DMS 273 treated with DMSO at 0.1 percent for 48 hours (cell line): ENCODE measurements at regions not wholly inside any gene's neighbourhood (a gene's known extent, or its start where the extent isn't known, plus 50 kb on each side); places are given as distances from the start of the nearest gene placed in this dataset.
"Not testable (repeated sequence)": the region's sequence is repeated elsewhere in the genome, so short reads cannot be mapped to it uniquely, and the experiment has no call there.

Source experiments
- DNase-seq: peaks from one replicate; lab custom pipeline; 2025; lab: John Stamatoyannopoulos, UW

DNA sequence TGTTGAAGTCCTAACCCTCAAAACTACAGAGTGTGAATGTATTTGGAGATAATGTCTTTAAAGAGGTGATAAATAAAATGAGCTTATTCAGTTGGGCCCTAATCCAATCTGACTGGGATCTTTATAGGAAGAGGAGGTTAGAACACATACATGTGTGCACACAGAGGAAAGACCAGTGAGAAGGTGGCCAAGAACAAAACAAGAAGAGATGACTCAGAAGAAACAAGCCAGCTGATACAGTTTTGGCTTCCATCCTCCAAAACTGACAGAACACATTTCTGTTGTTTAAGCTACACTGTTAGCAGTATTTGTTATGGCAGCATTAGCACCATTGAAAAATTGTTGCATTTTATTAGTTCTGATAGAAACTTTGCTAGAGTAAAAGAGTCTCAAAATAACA is 609.3 kb upstream of the IMPG1 start:
- DNase-seq, result no peak

DNA sequence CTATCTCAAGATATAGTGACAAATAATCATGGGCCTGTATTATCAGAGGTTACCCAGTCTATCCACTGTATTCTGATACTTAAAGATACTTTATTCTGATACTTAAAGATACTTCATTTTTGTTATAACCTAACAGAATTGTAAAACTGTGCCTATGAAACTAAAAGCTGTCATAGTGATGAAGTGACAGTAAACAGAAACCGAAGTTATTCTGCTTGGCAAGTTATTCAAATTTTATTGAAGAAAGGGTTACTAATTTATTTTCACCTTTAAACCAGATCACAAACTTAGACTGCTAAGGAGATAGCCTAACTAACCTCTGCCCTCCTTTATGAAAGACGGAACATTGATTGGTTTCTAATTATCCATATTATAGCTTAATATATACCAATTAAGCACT is 604.6 kb upstream of the IMPG1 start:
- no peak for DNase-seq

DNA sequence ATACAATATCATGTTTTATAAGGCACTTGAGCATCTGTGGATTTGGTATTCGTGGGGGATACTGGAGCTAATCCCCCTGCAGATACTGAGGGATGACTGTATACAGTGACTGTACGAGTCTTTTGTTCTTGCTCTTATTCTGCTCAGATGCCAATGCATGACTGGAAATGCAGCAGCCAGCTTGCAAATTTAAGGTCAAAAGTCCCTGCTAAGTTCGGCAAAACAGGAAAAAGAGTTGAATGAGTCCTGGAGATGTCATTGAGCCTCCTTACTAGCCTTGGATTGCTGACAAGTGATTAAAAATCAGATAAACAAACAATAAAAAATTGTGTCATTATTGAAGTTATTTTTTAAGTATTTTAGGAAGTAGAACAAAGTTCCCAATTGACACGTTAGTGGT is 599.3 kb upstream of the IMPG1 start:
- no peak for DNase-seq

DNA sequence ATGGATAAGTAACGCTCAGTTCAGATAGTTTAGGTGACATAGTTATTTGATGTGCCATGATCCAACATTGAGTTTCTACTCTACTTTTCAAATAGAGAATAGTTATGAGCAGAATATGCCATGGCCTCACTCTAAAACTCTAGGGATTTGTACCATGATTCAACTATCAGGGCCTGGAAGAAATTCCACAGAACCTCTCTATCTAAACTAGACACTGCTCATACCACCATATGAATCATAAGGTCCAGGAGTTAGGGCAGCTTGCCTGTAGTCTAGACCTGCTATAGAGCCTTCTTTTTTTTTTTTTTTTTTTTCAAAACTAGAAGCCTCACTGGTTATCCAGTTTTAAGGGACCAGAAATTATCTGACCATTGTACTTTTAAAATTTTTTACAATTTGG is 571.8 kb upstream of the IMPG1 start:
- no peak for DNase-seq

DNA sequence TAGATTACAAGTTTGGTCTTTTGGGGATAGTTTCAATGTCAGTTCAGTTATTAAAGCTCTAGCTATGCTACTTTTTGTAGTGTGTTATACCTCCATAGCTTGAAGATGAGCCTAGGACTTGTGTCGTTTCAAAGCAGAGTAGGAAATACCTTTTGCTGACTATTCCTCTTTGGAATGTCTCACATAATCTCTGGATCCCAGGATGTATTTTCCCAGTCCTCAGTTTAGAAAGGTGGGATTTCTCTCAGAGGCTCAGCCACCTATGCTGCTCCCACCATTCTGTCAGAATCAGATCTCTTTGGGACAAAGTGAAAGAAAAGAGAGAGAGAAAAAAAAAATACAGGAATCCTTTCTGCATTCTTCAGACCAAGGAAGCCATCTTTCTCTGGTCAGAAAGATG is 567.5 kb upstream of the IMPG1 start:
- no peak for DNase-seq

DNA sequence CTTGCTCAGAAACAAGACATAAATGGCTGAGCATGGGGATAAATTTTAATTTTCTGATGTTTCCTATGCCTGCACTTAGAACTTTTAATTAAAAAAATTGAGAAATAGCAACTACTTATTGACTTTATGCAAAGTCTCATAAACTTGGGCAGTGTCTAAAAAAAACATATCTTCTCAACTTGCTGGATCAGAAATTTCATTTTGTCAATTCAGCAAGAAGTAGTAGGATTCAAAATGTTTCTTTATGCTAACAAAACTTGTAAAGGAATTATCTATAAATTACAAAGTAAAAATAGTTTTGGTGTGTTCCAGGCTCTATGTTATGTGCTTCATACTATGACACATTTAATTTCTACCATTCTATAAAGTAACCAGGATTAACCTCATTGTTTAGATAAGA is 562.2 kb upstream of the IMPG1 start:
- no peak for DNase-seq

DNA sequence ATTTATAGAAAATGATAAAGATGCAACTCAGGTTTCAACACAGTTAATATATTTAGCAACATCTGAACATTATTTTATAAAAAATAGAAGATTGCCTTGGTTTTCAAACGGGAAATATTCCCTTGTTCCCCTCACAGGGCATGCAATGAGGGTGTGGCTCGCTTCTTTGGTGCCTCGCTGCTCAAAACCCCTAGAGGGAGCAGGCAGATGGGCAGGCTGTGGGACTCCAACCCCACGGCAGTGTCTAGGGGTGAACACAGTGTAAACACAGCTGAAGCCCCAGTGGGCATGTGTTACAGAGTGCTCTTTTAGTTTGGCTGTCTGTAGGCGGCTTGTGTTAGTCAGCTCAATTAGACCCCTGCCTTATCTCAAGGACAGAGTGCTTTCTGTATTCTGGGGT is 560.8 kb upstream of the IMPG1 start:
- no peak for DNase-seq

DNA sequence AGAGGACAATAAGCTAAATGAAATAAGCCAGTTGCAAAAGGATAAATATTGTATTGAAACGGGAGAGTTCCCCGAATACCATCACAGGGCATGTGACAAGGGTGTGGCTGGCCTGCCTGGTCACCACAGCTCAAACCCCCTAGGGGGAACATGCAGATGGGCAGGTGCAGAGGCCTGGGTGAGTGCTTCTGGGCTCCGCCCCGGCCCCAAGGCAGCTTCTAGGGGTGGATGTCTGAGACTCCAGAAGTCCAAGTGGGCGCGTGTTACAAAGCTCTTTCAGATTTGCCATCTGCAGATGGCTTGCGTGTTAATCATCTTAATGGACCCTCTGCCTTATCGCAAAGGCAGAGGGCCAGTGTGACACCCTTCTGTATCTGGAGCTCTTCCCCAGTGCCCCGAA is 559.2 kb upstream of the IMPG1 start:
- DNase-seq, result no peak

DNA sequence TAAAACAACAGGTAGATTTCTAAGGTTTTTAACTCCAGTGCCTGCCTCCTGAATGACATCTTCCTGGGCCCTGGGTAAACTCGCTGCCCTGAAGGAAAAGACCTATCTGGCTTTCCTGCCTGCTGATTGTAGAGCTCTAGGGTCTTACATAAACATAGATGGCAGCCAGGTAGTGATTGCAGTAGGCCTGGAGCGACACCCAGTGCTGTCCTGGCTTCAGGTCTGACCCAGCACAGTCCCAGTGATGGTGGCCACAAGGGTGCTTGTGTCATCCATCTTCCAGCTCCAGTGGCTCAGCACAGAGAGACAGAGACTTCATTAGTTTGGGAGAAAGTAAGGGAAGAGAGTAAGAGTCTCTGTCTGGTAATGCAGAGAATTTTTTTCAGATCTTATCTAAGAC is 542.9 kb upstream of the IMPG1 start:
- DNase-seq, result no peak

DNA sequence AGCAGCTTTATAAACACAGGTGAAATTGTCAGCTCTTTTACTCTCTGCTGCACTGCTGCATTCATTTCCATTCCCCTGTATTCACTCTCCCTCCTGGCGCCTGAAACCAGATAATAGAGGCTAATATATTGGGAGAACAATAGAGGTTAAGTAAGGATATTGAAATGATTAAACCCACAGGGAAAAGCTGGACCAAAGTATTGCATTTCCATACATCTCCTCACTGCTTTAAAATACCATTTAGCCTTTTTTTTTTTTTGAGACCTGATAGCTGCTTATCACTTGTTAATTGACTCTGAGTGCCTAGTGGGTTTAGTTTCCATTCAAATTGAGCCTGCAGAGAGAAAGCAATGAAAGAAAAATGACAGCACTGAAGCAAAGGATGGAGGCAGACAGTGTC is 540.5 kb upstream of the IMPG1 start:
- DNase-seq, result no peak

DNA sequence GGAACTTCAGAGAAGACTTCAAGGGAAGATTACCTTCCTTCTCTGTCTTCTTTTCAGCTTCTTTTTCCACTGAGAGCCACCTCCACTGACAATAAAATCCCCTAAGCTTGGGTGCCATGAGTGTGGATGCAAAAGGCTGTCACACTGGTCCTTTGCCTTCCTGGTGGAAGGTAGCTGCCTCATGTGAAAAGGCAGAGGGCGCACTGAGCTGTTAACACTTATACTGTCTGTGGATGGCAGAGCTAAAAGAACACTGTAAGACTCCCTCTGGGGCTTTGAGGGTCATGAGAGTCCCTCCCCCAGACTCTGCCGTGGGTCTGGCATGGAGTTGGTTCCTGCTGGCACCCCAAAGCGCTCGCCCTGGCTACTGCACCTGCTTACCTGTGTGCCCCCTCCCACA is 536.7 kb upstream of the IMPG1 start:
- no peak for DNase-seq

DNA sequence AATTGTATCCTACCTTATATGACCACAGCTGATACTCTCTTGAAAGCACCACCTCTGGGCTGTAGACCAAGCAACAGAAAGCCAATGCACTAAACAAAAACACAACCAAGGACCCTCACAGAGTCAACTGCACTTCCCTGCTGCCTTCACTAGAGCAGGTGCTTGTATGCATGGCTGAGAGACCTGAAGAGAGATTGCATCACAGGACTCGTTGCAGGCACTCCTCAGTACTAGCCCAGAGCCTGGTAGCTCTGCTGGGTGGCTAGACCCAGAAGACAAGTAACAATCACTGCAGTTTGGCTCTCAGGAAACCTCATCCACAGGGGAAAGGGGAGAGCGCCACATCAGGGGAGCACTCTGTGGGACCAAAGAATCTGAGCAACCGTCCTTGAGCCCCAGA is 521.6 kb upstream of the IMPG1 start:
- no peak for DNase-seq

DNA sequence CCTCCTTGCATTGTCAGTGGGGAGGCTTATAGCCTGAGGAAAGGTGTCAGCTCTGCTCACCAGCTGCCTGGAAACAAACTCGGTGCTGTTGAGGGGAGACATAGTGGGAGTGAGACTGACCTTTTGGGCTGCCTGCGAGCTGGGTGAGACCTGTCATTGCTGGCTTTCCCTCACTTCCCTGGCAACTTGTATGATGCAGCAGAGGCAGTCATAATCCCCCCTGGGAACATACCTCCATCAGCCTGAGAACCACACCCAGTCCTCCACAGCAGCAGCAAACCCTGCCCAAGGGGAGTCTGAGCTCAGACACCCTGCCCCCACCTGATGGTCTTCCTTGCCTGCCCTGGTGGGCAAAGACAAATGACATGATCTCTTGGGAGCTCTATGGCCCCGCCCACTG is 521.2 kb upstream of the IMPG1 start:
- no peak for DNase-seq

DNA sequence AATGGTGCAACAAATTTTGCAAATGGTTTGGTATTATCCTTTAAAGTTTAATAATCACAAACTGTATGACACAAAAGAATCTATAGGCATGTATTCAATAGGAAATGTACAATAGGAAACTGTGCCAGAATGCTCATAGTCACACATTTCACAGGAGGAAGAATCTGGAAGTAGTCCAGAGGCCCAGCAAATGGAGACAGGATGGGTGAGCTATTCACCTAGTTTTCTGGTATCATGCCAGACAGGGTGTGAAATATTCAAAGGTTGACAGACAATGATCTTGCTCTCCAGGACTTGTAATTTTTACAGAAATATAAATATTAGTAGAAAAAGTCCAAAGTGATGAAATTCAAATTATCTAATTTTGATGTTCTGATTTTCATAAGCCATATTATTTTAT is 520.1 kb upstream of the IMPG1 start:
- DNase-seq, result no peak

DNA sequence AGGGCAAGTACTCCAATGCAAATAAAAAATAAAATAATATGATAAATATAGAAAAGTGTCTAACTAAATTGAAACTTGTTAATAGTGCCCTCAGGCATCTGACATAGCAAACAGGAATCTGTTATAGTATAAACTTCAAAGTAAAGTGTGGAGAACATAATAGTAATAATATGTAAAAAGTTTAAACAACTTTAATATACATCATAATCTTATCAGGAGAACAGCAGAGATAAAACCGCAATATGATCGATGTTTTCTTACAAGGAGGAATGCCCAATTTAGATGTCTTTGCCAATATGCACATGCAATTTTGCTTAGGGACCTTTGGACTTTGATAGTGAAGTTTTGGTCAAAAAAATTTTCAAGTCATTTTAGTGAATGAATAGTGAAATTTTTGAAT is 514.8 kb upstream of the IMPG1 start:
- no peak for DNase-seq

DNA sequence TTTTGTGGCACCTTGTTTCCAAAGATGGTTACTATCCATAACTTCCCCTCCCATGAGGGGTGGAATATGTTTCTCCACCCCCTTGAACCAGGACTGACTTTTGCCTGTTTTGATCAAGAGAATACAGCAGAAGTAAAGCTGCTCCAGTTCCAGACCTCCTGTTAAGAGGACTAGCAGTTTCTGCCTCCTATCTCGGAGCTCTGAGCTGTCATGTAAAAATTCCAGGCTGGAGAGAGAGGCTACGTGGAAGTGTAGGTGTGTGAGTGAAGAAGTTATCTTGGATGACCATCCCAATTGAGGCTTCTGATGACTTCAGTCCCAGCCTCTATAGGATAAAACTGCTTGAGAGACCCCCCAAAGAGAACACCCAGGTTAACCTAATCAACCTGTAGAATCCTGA is 511.7 kb upstream of the IMPG1 start:
- no peak for DNase-seq

DNA sequence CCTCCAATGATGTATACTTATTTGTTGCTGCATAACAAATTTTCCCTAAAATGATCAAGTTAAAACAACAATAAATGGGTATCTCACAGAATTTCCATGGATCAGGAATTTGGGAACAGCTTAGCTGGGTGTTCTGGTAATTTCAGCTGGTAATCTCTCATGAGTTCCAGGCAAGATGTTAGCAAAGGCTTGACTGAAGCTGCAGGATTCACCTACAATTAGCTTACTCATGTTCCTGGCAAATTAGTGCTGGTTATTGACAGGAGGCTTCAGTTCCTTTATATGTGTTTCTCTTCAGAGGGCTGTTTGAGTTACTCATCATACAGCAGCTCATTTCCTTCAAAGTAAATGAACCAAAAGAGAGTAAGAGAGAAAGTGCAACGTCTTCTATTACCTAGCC is 506.3 kb upstream of the IMPG1 start:
- DNase-seq, result no peak

DNA sequence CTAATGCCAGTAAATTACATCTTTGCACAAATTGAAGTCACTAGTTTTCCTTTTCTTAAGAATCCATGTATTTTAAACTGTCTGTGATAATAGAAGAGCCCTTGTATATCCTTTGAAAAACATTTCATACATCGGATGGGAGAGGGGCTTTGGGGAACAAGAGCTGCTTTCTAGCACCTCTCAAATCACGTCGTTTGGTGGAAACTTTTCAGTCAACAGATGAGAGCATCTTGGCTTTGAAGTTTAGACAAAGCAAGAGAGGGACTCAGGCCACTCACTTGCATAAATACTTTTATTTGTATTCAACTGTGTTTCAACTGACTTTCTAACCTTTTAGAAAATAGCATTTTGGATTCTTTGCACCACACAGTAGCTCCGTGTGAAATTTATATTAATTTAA is 502.3 kb upstream of the IMPG1 start:
- no peak for DNase-seq

DNA sequence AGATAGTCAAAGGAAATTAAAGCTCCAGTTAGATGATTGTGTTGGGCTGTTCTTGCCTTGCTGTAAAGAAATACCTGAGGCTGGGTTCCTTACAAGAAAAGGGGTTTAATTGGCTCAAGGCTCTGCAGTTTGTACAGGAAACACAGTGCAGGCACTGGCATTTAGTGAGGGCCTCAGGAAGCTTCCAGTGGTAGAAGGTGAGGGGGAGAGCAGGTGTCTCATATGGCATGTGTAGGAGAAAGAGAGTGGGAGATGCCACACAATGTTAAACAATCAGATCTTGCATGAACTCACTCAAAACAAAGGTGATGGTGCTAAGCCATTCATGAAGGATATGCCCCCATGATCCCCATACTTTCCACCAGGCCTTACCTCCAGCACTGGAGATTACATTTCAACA is 493.5 kb upstream of the IMPG1 start:
- no peak for DNase-seq

DNA sequence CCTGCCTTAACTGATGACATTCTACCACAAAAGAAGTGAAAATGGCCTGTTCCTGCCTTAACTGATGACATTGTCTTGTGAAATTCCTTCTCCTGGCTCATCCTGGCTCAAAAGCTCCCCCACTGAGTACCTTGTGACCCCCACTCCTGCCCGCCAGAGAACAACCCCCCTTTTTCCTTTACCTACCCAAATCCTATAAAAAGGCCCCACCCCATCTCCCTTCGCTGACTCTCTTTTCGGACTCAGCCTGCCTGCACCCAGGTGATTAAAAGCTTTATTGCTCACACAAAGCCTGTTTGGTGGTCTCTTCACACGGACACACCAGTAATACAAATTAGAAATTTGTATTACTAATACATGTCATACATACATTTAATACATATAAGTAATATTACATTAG is 489.9 kb upstream of the IMPG1 start:
- DNase-seq, result not testable (repeated sequence)

DNA sequence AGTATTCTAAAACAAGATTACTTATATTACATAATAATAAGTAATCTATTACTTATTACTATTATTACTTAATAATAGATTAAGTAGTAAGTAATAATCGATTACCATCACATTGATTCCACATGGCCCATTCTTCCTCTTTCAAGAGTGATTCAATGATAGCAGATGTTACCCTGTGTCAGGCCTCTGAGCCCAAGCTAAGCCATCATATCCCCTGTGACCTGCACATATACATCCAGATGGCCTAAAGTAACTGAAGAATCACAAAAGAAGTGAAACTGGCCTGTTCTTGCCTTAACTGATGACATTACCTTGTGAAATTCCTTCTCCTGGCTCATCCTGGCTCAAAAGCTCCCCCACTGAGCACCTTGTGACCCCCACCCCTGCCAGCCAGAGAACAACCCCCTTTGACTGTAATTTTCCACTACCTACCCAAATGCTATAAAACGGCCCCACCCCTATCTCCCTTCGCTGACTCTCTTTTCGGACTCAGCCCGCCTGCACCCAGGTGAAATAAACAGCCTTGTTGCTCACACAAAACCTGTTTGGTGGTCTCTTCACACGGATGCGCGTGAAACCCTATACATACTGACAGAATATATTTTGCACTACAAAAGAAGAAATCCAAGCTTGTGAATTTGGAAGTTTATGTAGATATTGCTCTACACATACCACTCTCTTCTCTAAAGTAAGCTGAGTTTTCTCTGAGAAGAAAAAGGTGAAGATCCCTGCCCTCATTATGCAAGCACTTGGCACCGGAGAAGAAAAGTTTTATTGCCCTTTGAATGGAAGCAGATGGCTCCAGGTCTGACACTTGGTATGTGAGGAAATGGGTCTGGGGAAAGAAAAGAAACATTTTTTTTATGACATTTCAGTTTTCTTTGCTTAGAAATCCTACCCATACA is 488.6 kb upstream of the IMPG1 start:
- DNase-seq, result not testable (repeated sequence)

DNA sequence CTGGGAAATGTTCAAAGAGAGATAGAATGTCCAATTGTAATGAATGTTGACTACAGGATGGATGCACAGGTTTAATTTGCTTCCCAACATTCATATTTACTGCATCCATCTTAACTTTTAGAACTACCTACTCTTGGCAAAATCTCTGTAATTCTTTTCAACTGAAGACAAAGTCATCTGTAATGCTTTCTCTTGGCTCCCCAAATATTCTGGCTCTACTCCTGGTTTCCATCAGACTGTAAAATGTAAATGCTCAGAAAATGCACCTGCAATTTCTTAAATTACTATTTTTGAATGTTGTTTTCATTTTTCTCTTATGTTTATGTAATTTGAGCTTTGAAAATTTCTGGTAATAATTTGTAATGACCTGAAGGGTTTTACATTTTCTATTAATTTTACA is 480.8 kb upstream of the IMPG1 start:
- DNase-seq, result no peak

DNA sequence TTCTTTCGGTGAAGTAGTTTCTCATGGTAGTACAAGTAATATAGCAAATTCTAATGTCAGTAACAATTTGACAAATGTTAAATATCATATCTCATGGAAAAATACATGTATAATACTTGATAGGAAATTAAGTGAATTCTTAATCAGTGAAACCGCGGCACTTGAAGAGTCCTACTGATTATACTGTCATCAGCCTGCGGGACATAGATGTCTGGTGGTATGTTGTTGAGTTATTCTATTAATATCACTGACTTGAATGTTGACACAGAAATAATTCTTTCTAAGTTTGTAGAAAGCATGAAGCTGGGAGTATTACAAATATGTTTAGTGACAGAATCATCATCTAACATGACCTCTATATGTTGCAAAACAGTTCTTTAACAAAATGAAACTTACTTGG is 479.8 kb upstream of the IMPG1 start:
- no peak for DNase-seq

DNA sequence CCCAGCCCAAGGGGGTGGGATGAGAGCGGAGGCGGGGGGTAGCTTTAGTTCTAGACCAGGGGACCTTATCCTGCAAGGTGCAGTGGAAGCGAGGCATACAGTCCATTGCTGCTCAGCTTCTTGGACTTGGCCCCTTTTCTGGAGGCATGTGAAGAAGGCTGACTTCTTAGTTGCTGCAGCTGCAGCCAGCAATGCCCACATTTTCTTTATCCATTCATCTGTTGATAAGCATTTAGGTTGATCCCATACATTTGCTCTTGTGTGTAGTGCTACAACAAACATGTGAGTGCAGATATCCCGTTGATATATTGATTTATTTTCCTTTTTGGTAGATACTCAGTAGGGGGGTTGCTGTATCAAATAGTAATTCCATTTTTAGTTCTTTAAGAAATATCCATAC is 461.2 kb upstream of the IMPG1 start:
- no peak for DNase-seq
